ENCODE measurements at regions not wholly inside any gene's neighbourhood (a gene's known extent, or its start where the extent isn't known, plus 50 kb on each side); places are given as distances from the start of the nearest gene placed in this dataset.
"Not testable (repeated sequence)": the region's sequence is repeated elsewhere in the genome, so short reads cannot be mapped to it uniquely, and the experiment has no call there.

- Histone ChIP-seq H4K20me1 (no peaks in the 10 kb centered on the region), H3K9ac (no peak overlapping the region)
- TF ChIP-seq Cebpa-rat (IDR thresholded peaks at IDR 0.05): no peak
These were observed 1221.0 kb downstream of the AACS start for GRCh38 chr12:126286203-126286602.

DNA sequence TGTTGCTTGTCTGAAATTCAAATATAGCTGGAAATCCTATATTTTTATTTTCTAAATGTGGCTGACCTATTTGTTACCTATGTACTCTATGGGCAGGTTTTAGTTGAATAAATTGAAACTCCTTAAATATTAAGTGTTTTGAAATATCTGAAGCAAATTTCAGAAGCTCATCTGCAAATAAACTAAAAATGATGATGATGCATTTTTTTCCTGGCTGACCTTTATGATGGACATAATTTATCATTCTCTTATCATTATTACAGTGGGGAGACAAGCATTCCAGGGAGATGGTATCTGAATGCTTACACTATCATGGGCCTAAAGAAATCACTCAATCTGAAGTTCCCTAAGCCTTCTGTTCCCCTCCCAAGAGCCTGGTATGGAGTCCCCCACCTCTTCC lies 1225.2 kb downstream of the AACS start:
- Histone ChIP-seq H3K4me2 (no peak overlapping the region), H3K4me1 (peaks cover 8% of the 10 kb centered on the region), H3K27ac (no peak overlapping the region), H4K20me1 (no peaks in the 10 kb centered on the region), H3K9ac (no peak overlapping the region), H3K9me3 (peaks cover 41% of the 10 kb centered on the region), H3K4me3 (no peak overlapping the region), H3K27me3 (no peaks in the 10 kb centered on the region), H3K36me3 (no peaks in the 10 kb centered on the region)
- TF ChIP-seq Cebpa-rat (IDR thresholded peaks at IDR 0.05): no peak

More at GRCh38 chr12:126286203-126286602, 1221.0 kb downstream of the AACS start:
- Histone ChIP-seq H3K27me3 (no peaks in the 10 kb centered on the region), H3K4me3 (no peak overlapping the region), H3K4me2 (no peak overlapping the region), H3K36me3 (no peaks in the 10 kb centered on the region), H3K4me1 (peaks cover 8% of the 10 kb centered on the region), H3K27ac (no peak overlapping the region), H3K9me3 (peaks cover 19% of the 10 kb centered on the region)

DNA sequence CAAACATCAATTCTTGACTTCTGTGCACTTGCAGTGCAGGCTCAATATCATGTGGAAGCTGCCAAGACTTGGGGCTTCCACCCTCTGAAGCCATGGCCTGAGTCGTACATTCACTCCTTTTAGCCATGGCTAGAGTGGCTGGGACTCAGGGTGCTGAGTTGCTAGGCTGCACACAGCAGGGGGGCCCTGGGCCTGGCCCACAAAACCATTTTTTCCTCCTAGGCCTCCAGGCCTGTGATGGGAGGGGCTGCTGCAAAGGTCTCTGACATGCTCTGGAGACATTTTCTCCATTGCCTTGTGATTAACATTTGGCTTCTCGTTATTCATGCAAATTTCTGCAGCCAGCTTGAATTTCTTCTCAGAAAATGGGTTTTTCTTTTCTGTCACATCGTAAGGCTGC lies 1226.8 kb downstream of the AACS start:
- H3K4me3 ChIP-seq, H3K4me1 ChIP-seq, H4K20me1 ChIP-seq, H3K27ac ChIP-seq, H3K36me3 ChIP-seq, H3K27me3 ChIP-seq, H3K4me2 ChIP-seq, H3K9ac ChIP-seq: not testable (repeated sequence)
- peaks cover 38% of the 10 kb centered on the region for H3K9me3 ChIP-seq

- Histone ChIP-seq H3K9me3 (peaks cover 27% of the 10 kb centered on the region), H3K27ac (no peak overlapping the region), H3K9ac (no peak overlapping the region), H3K4me3 (no peak overlapping the region), H3K4me2 (no peak overlapping the region), H3K27me3 (no peaks in the 10 kb centered on the region), H3K4me1 (no peaks in the 10 kb centered on the region), H4K20me1 (no peaks in the 10 kb centered on the region), H3K36me3 (no peaks in the 10 kb centered on the region)
- TF ChIP-seq Cebpa-rat (IDR thresholded peaks at IDR 0.05): no peak
These were observed 1230.4 kb downstream of the AACS start for GRCh38 chr12:126295652-126296051.

GRCh38 chr12:126309278-126309677 lies 1244.0 kb downstream of the AACS start:
- Histone ChIP-seq H3K27ac (no peak overlapping the region), H3K4me2 (no peak overlapping the region), H3K27me3 (no peaks in the 10 kb centered on the region), H3K36me3 (no peaks in the 10 kb centered on the region), H3K9ac (no peak overlapping the region), H3K9me3 (no peaks in the 10 kb centered on the region), H3K4me1 (no peaks in the 10 kb centered on the region), H3K4me3 (no peak overlapping the region), H4K20me1 (no peaks in the 10 kb centered on the region)
- TF ChIP-seq Cebpa-rat (IDR thresholded peaks at IDR 0.05): no peak

DNA sequence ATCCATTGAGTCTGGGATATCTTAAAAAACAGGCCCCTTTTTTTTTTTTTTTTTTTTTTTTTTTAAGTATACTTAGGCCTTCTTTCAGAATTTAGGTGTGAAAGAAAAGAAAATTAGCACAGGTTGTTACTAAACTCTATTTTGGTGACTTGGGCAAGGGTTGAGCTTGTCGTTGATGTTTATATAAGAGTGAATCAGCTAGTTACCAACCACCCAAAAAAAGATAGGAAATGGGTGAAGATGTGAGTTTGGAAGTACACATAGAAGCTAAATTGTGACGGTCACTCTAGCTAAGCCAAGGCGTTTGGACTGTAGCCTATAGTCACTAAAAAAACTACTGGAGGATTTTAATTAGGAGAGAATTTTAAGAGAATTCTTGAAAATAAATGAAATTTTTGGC lies 1247.2 kb downstream of the AACS start:
- Histone ChIP-seq H3K9ac (no peak overlapping the region), H3K4me3 (no peak overlapping the region), H3K4me1 (no peaks in the 10 kb centered on the region), H3K27ac (no peak overlapping the region), H3K9me3 (no peaks in the 10 kb centered on the region), H4K20me1 (no peaks in the 10 kb centered on the region), H3K27me3 (no peaks in the 10 kb centered on the region), H3K4me2 (no peak overlapping the region), H3K36me3 (no peaks in the 10 kb centered on the region)
- no peak for TF ChIP-seq Cebpa-rat (IDR thresholded peaks at IDR 0.05)

DNA sequence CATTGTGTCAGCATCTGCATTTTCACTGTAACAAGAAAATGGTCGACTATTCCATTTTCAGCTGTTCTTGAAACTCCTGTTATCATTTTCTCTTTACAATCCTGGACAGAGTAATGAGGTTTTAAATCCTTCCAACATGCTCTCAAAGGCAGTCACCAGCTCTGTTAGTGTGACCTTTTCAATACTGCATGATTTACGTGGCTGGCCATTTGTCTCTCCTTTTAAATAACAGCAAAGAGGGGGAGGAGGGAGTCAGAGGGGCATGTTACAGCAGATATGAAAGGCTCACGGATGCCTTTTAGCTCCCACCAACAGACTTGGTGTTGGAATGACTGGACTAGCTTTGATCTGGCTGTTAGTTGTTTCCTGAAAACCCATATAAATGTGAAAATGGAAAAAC lies 1251.2 kb downstream of the AACS start:
- no peak for TF ChIP-seq Cebpa-rat (IDR thresholded peaks at IDR 0.05)
- Histone ChIP-seq H3K36me3 (no peaks in the 10 kb centered on the region), H4K20me1 (no peaks in the 10 kb centered on the region), H3K27ac (no peak overlapping the region), H3K9ac (no peak overlapping the region), H3K4me2 (no peak overlapping the region), H3K27me3 (no peaks in the 10 kb centered on the region), H3K4me1 (peaks cover 13% of the 10 kb centered on the region), H3K4me3 (no peak overlapping the region), H3K9me3 (0 out of 2 replicates have a peak, but pooled peaks cover 4% of the 10 kb centered on the region)

GRCh38 chr12:126337556-126338441 lies 1272.6 kb downstream of the AACS start:
- Histone ChIP-seq H3K4me1 (peaks cover 22% of the 10 kb centered on the region), H3K4me3 (no peak overlapping the region), H3K36me3 (no peaks in the 10 kb centered on the region), H3K27ac (no peak overlapping the region), H3K27me3 (no peaks in the 10 kb centered on the region), H4K20me1 (no peaks in the 10 kb centered on the region), H3K9me3 (peaks cover 23% of the 10 kb centered on the region), H3K4me2 (peak overlapping the region; percentile 33), H3K9ac (no peak overlapping the region)
- TF ChIP-seq Cebpa-rat (IDR thresholded peaks at IDR 0.05): no peak

- Histone ChIP-seq H3K36me3 (no peaks in the 10 kb centered on the region), H3K4me1 (peaks cover 18% of the 10 kb centered on the region), H3K27ac (no peak overlapping the region), H3K9ac (no peak overlapping the region), H4K20me1 (no peaks in the 10 kb centered on the region), H3K4me2 (no peak overlapping the region), H3K27me3 (no peaks in the 10 kb centered on the region), H3K4me3 (no peak overlapping the region), H3K9me3 (peaks cover 8% of the 10 kb centered on the region; the same call in 1 of the 2 replicates)
- TF ChIP-seq Cebpa-rat (IDR thresholded peaks at IDR 0.05): no peak
These were observed 1277.6 kb downstream of the AACS start for GRCh38 chr12:126342866-126343265.

DNA sequence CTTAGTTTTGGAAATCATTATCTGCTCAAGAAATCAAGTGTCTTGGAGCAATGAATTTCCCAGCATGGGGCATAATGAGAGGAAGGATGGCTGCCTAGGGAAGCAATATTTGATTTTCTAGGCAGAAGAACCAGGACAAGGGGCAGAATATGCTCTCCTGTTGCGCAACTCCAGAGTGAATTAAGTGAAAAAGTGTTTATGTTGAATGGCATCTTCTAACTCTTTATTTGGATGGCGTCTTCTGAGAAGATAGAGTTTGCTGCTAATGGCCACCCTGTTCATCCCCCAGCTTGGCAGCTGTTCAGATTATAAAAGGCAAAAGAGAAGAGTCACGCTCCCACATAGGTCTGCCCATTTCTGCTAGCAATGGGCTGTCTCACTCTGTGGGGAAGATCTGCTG lies 1278.1 kb downstream of the AACS start:
- Histone ChIP-seq H3K36me3 (no peaks in the 10 kb centered on the region), H3K27me3 (no peaks in the 10 kb centered on the region), H3K27ac (no peak overlapping the region), H3K9me3 (peaks cover 8% of the 10 kb centered on the region; the same call in 1 of the 2 replicates), H4K20me1 (no peaks in the 10 kb centered on the region), H3K4me2 (no peak overlapping the region), H3K4me1 (peaks cover 18% of the 10 kb centered on the region), H3K4me3 (no peak overlapping the region), H3K9ac (no peak overlapping the region)
- peak; percentile 87 for TF ChIP-seq Cebpa-rat (IDR thresholded peaks at IDR 0.05)
